IMR-90 (cell line): ENCODE measurements at regions not wholly inside any gene's neighbourhood (a gene's known extent, or its start where the extent isn't known, plus 50 kb on each side); places are given as distances from the start of the nearest gene placed in this dataset.

Source experiments
- CEBPB ChIP-seq: IDR thresholded peaks from 2 replicates; pipeline ENCODE4 v1.6.1; 2012; ENCODE audit warnings: low read depth, low read length, improper control_type of control experiment
- CHD1 ChIP-seq: IDR thresholded peaks from 2 replicates; pipeline ENCODE4 v1.6.1; 2012; ENCODE audit warnings: low read depth, low read length, improper control_type of control experiment
- CTCF ChIP-seq: conservative IDR thresholded peaks from 2 replicates; pipeline ENCODE4 v1.5.1; 2012; ENCODE audit warnings: mild to moderate bottlenecking, low read depth, low read length, improper control_type of control experiment
- FOS ChIP-seq: fragments of 150-350 bp; IDR thresholded peaks from 2 replicates; pipeline ENCODE4 v1.6.1; 2016; ENCODE audit warnings: low read depth, low read length
- MAFK ChIP-seq: IDR thresholded peaks from 2 replicates; pipeline ENCODE4 v1.6.1; 2012; ENCODE audit warnings: low read depth, low read length, improper control_type of control experiment
- MXI1 ChIP-seq: IDR thresholded peaks from 2 replicates; pipeline ENCODE4 v1.6.1; 2012; ENCODE audit warnings: low read depth, mild to moderate bottlenecking, low read length, moderate library complexity, borderline replicate concordance
- NFE2L2 ChIP-seq: fragments of 150-350 bp; IDR thresholded peaks from 2 replicates; pipeline ENCODE4 v1.6.1; 2016; ENCODE audit warnings: low read depth, mild to moderate bottlenecking, low read length
- POLR2A ChIP-seq: IDR thresholded peaks from 2 replicates; pipeline ENCODE4 v1.6.1; 2012; ENCODE audit warnings: mild to moderate bottlenecking, low read depth, low read length
- RAD21 ChIP-seq: IDR thresholded peaks from 2 replicates; pipeline ENCODE4 v1.6.1; 2012; ENCODE audit warnings: low read length, improper control_type of control experiment
- RCOR1 ChIP-seq: IDR thresholded peaks from 2 replicates; pipeline ENCODE4 v1.6.1; 2012; ENCODE audit warnings: mild to moderate bottlenecking, low read length, improper control_type of control experiment; ENCODE audit not compliant: insufficient replicate concordance
- SMC3 ChIP-seq: fragments of 150-350 bp; IDR thresholded peaks from 2 replicates; pipeline ENCODE4 v1.6.1; 2016; ENCODE audit warnings: low read depth, mild to moderate bottlenecking, antibody characterized with exemption, low read length, moderate library complexity
- USF2 ChIP-seq: fragments of 150-350 bp; IDR thresholded peaks from 2 replicates; pipeline ENCODE4 v1.6.1; 2017; ENCODE audit warnings: mild to moderate bottlenecking, antibody characterized with exemption, low read length, low read depth

- TF ChIP-seq POLR2A (no peak), CTCF (no peak), SMC3 (no peak), USF2 (no peak), CHD1 (no peak), RAD21 (no peak), CEBPB (no peak), NFE2L2 (no peak), FOS (no peak), MXI1 (no peak), MAFK (no peak), RCOR1 (no peak)
Observed at GRCh38 chr9:15080401-15080800, 170.2 kb upstream of the FREM1 start.
